ENCODE measurements at regions not wholly inside any gene's neighbourhood (a gene's known extent, or its start where the extent isn't known, plus 50 kb on each side); places are given as distances from the start of the nearest gene placed in this dataset.

DNA sequence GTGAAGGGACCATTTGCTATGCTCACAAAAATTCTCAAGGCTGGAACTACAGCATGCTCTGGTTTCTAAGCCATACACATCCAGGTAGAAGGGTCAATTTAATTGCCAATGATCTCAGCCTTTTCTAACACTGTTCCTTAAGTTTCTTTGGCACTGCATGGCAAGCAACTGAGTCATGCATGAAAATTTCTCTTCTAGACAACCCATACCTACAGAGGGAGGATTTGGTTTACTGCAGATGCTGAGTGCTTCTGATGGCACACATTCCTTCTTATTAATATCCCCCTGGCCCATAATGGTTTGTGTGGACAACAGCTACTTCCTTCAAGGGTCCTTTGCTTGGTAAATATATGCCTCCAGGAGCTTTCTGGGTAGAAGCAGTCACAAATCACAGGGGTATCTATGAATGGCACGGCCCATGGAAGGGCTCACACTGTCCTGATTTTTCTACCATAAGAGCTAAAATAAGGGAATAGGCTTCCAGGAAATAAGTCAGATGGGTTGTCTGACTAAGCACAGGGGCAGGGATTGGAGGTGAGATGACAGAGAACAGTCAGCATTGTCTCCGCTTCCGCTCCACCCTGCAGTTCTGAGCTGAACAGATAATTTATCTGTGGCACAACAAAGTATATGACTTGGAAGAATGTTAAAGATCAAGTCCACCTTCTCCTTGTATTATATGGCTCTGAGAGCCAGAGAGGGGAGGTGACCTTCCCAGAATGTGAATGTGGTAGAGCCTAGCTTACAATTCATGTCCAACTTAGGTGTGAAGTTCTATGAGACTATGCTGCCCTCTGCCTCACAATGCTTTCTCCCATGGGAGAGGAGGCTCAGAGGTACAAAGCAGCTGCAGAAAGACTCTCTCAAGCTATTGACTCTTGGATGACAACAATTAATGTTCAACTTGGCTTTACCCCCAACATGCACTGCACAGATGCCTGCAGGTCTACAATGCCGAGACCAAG lies 199.2 kb upstream of the TNP1 start:
- no peak for DNase-seq
- intact Hi-C loops (cut with DNase I) = no loop called here

DNA sequence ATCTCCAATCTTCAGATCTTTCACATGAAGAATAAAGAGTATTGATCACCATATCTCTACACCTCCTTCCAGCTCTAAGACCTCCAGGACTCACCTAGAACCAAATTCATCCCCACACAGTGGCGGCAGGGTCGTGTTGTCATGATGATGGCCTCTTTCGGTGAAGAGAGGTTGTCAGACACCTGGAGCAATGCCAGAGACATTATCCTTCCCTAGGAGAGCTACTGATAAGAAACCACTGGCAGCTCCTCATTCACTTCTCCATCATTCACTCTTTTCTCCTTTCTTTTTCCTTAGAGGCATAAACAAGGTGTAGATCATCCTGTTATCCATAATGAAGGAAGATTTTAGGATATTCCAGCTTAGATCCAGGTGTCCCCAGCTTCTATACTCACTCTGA lies 197.9 kb upstream of the TNP1 start:
- intact Hi-C loops (cut with DNase I) = no loop called here
- no peak for DNase-seq

DNA sequence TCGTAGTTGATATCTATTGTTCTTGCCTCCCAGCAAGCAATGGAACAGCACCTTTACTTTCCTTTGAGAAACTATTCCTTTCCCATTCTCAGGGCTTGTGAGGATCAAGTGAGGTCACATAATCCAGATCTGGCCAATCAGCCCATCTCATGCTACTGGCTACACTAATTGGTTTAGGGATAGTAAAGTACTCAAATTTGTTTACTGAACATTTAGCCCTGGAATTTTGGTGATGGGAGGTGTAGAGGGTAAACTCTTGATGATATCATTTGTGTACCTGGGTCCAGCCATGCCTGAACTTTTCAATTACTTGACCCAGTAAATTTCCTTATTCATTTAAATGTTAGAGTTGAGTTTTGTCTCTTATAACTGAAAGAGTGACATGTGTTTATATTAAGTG lies 195.8 kb upstream of the TNP1 start:
- intact Hi-C loops (cut with DNase I) = no loop called here
- no peak for DNase-seq

DNA sequence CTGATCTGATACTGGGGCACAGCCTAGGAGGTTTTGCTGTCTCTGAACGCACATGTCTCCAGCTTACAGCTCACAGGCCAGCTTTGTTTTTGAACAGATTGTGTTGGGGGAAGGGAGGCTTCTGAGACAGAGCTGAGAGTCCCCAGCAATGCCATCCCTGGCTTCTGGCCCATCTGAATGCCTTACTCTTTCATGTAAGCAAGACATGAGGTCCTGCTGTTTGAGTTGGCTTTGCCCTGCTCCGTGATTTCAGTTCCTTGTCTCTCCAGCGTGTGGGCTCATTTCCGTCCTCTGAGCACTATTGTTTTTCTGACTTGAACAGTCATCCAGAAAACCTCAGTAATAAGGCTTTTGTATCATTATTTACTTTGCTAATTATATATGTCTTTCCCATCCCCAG lies 194.9 kb upstream of the TNP1 start:
- DNase-seq = peak in 2 of 42 donors; percentile 19 to 27
- intact Hi-C loops (cut with DNase I) = no loop called here

DNA sequence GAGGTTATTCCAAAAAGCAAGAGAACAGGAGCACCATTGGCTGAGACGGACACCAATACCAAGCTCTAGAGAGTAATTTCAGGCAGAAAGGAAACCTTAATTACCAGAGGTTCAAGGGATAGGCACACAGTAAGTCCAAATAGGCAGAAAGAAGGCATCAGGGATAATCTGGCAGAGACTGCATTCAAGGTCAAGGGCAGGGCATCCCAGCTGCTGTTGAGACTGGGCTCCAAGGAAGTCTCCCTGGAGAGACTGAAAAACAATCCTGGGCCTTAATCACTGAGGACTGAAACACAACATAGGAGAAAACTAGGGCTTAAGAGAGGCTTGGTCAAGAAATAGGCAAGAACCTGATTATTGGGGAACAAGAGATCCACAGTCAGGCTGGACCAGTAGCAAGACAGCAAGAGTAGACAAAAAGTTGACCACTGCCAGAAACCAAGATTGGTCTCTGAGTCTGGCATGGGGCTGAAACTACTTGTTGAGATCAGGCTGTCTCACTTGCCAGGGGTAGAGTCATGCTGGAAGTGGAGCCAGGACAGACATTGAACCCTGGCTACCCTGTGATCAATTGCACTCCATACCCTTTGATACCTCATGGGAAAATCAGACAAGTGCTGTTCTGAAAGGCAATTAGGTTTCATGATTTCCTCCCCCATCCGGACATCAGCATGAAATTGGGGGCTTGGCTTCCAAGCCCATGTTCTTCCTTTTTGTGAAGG lies 193.2 kb upstream of the TNP1 start:
- no peak for DNase-seq
- intact Hi-C loops (cut with DNase I) = no loop called here

DNA sequence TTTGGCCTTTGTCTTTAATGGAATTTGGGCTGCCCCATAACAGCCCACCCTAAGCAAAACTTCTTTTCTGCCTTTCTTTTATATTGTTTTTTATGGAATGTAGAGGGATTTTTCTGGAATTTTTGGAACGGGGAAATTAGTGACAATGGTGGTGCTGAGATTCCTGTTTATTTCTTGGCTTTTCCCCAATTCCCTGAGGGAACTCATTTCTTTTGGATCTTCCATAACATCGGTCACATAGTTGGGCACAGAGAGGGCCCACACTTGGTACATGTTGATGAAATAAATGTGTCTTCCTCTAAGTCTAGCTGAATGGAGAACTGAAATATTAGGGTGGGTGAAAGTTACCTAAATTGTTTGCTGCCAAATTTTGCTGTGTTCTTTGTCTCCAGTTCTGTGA lies 191.6 kb upstream of the TNP1 start:
- intact Hi-C loops (cut with DNase I) = no loop called here

DNA sequence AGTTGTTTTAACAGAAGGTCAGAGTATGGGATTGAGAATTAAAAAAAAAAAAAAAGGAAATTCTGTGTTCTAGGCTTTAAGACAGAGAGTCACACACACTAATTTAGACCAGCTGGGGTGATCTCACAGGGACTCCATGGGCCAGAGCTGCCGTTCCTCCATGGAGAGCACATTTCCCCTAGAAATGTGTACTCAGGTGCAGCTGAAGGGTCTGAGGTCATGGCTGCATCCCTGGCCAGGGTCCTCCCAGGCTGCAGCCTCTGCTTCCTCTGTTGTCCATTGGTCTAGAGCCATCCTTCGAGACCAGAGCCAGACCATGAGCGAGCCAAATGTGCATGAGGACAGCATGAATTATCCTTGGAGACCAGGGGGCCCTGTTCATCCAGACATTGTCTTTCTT lies 190.1 kb upstream of the TNP1 start:
- DNase-seq = no peak
- intact Hi-C loops (cut with DNase I) = no loop called here

More for the DNA sequence above, 191.6 kb upstream of the TNP1 start:
- DNase-seq = no peak

DNA sequence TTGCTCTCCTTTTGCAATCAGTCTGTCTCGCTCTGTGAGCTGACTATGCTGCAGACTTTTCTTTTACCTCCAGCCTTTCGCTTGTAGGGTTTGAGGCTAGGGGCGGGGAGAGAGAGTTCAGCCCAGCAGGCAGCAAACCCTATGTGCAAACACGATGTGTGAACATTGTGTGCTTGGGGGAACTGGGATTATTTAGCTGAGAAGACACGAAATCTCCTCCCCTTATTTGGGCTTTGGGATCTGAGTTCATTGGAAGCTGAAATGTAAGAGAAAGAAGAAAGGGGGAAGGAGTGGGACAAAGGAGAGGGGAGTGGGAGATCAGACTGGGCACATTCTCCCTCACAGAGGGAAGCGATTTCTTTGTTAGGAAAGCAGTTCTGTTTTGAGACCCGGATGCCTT lies 189.6 kb upstream of the TNP1 start:
- DNase-seq = no peak
- intact Hi-C loops (cut with DNase I) = no loop called here

DNA sequence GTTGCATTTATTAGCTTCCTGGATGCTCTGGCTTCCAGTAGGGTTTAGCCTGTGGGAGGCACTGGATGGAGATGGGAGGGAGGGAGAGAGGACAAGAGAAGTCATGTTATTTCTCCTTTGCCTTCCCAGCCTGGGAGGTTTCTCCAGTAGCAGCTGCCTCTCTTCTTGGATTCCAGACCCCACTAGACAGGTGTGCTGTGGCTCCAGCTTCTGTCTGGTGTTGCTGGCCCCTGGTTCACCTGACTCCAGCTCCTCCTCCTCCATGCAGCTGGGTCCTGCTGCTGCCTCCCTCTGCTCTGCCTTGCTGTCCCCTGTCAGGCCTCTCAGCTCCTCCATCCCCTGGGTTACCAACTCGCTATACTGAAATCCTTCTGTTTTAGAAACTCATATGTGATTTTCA lies 188.9 kb upstream of the TNP1 start:
- no peak for DNase-seq
- intact Hi-C loops (cut with DNase I) = no loop called here

DNA sequence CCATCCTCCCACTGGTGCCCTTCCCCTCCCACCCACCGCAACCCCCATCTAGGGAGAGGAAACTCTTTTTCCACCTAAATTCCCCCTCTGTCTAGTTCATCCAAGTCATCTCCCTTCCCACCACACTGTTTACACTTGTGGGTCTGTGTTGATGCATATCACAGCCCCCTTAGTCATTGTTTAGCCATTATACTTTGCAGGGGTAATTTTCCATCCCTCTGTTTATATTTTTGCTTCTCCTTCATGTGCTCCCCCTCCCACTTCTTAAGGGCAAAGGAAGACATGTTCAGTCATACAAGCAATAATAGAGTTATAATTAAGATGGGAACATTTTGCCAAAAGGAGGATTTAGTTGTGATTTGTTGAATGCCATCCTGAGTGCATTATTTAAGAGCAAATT lies 187.8 kb upstream of the TNP1 start:
- DNase-seq = no peak
- intact Hi-C loops (cut with DNase I) = no loop called here

DNA sequence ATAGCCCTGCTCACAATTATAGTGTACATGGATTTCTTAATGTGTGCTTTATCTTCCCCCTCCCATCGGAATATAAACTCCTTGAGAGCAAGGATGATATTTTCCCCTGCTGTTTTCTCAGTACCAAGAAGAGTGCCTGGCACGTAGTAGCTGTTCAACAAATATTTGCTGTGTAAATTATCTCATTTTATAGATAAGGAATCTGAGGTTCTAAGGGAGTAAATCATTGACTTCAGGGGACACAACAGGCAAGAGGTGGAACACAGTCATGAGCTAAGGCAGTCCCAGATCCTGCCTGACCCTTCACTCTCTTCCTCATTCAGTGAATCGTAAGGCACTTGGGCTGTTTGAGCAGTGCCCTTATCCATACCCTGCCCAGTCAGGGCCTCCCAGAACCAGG lies 187.3 kb upstream of the TNP1 start:
- DNase-seq = no peak
- intact Hi-C loops (cut with DNase I) = no loop called here

DNA sequence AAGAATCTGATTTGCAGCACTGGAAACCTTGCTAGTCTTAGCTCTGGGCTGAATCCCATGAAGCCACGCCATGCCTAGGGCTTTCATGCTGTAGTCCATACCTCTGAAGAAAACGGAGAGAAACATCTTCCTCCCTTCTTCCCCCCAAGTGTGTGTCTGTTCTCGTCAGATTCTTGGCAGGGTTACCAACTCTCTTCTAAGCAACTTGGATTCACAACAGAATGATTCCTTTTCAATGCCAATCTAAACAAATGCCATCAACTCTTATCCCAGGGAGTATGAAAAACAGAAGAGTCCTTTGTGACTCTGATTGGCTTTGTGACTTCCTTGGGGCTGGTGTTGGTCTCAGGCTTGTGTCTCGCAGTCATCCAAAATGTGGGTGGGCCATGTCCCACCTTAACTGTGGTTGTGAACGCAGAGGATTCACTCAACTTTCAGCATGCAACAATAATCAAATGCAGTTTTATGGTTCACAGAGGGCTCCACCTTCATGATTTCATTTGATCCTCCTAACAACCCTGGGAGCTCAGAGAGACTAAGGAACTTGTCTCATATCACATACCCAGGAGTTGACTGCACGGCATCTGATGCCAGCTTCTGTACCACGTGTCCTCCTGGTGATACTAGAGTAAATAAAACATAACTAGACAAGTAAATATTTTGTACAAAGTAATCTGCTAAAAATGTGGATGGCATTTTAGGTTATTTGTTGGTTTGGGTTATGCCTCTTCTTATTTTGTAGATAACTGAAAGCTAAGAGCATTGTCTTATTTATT lies 186.0 kb upstream of the TNP1 start:
- intact Hi-C loops (cut with DNase I) = no loop called here
- DNase-seq = no peak

DNA sequence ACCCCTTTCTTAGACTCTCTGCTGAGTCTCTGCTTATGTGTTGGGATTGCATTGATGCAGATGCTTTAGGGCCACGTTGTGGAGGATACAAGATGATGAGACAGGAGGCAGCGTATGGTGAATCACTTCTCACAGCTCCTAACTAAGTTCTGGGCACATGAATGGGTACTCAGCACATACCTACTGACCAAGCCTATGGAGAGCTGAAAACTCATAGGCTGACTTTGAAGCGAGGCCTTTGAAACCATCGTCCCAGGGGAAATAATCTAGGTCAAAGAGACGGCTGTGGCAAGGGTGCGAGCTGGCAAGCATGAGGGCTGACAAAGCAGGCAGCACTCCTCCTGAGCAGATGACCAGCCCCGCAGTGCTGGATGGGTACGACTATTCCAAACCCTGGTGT lies 180.2 kb upstream of the TNP1 start:
- intact Hi-C loops (cut with DNase I) = no loop called here
- DNase-seq = no peak

DNA sequence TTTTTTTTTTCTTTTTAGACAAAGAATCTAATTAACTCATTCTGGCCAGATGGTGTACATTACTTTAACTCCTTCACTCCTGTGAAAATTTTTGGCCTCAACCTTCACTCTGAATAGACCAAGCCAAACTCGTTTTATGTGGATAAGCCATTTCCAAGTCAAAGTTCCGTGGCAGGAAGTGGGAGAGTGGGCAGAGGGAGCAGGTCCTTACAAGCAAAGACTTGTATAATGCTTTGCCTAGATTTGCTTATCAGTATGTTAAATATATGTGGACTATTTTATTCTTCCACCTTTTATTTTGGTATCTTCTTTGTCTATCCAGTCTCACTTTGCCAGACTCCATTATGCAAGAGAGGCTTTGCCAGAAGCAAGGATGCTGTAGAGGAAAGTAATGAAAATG lies 178.1 kb upstream of the TNP1 start:
- intact Hi-C loops (cut with DNase I) = no loop called here

DNA sequence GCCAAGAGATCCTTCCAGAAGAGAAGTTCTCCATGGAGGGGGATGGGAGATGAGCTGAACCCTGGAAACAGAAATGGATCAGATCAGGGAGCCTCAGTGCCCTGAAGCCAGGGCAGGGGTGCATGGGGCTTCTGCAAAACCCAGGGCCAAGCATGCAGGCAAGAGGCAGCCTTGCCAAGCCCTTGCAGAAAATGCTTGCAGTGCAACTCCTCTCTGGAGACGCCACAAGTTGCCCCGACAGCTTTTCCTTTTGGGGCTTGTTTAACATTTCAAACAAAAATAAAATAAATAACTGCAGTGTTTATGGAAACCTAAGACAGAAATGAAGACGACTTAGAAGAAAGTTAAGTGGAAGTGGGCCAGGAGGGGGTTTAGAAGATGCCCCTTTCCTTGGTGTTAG lies 177.5 kb upstream of the TNP1 start:
- DNase-seq = no peak
- intact Hi-C loops (cut with DNase I) = no loop called here

More for the DNA sequence above, 178.1 kb upstream of the TNP1 start:
- no peak for DNase-seq

DNA sequence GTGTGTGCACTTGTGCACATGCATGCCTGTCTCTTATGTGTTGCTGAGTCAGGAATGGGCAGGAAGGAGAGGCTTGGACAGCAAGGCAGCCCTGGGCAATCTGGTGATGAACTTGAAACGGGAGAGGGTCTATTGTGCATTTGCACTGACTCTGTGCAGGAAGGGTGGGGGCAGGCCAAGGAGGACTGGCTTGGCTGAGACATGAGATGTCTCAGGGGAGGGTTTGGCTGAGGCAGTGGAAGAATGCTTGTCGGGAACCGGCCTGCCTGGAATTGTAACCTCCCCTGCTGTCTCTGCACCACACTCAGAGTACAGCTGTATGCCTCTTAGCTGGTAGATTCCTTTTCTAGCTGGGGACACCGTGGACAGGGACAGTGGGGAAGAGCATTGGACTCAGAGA lies 176.1 kb upstream of the TNP1 start:
- intact Hi-C loops (cut with DNase I) = no loop called here
- no peak for DNase-seq

DNA sequence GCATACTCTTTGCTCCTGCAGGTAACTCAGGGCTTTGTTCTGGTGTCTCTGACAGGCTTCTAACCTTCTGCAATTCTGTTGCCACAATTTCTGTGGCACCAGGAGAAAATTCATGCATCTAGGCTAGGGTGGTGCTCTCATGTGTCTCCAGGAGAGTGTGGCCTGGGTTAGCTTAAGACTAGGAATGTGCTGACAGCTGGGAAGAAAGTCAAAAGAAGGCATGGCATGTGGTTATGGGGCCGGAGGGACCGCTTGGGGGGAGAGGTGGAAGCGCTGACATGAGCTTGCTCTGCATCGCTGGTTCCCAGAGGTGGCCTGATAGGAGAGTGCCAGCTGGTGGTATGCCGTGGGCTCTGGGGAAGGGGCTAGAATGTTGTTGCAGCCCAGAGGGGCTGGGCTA lies 173.3 kb upstream of the TNP1 start:
- intact Hi-C loops (cut with DNase I) = no loop called here

DNA sequence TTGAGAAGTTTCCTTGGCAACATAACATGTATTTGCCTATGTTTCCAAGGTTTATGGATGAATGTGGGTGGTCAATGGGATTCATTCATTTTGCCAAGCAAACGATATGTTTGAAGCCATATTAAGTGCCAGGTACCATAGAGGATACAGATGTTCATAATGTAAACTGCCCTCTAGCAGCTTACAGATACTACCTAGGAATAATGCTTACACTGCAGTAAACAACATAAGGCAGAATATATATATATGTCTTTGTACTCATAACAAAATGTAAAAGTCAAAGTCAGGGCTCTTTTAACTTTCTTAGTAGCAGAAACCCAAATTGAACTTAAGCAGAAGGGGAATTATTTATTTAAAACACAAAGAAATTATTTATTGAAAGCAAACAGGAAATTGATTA lies 171.6 kb upstream of the TNP1 start:
- no peak for DNase-seq
- intact Hi-C loops (cut with DNase I) = no loop called here

More for the DNA sequence above, 173.3 kb upstream of the TNP1 start:
- DNase-seq = no peak

DNA sequence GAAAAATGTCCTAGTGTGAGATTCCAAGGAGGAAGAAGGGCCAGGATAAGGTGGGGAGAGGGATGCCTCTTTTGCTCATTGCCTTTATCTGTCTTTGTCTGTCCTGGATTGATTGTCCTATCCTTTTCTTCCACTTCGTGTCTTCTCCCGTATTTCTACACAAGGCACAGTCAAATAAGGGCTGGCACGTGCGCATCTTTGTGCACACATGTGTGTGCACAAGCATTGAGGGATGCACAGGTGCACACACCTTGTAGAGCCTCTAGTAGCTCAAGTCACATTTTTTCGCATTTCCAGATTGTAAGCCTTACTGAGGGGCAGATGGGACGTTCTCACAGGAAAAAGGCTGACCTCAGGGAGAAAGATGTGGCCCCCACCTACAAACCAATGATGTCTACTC lies 170.2 kb upstream of the TNP1 start:
- intact Hi-C loops (cut with DNase I) = no loop called here
- DNase-seq = no peak

DNA sequence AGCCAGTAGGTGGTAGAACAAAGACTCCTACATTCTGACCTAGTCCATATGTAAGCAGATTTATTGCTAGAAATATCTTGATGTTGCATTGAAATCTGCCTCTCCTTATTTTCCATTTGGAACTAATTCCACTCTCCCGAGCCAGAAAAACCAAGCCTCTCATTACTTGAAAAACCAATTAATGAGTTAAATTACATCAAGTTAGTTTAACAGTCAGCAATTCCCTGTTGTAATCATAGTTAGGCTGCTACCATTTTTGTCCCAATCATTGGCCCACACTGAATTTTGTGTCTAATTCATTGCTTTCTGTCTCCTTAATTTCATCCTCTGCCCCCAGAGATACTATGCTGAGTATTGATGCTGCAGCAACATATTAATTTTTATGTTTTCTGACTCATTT lies 168.3 kb upstream of the TNP1 start:
- DNase-seq = no peak
- intact Hi-C loops (cut with DNase I) = no loop called here
